Astrocyte of the cerebellum (primary cell): ENCODE measurements at regions not wholly inside any gene's neighbourhood (a gene's known extent, or its start where the extent isn't known, plus 50 kb on each side); places are given as distances from the start of the nearest gene placed in this dataset.
"Not testable (repeated sequence)": the region's sequence is repeated elsewhere in the genome, so short reads cannot be mapped to it uniquely, and the experiment has no call there.

Source experiments
- DNase-seq: peaks from one replicate; pipeline ENCODE4 v3.0.0-alpha.2; 2011; ENCODE audit warnings: low read depth
- H3K4me3 ChIP-seq: 2 replicates; pipeline ENCODE4 v1.5.1; 2011; ENCODE audit warnings: mild to moderate bottlenecking, low read depth, low read length, moderate library complexity
- in situ Hi-C: cut with HindIII; loops from 2 replicates; pipeline ENCODE4 v1.10.0; 2017; ENCODE audit warnings: low sequenced_read_pairs
- TF ChIP-seq, protein P1 (sequence below): IDR thresholded peaks from 2 replicates; pipeline ENCODE4 v1.5.1; 2012; ENCODE audit warnings: low read length, low read depth, moderate library complexity, mild to moderate bottlenecking; ENCODE audit errors: missing control alignments

DNA sequence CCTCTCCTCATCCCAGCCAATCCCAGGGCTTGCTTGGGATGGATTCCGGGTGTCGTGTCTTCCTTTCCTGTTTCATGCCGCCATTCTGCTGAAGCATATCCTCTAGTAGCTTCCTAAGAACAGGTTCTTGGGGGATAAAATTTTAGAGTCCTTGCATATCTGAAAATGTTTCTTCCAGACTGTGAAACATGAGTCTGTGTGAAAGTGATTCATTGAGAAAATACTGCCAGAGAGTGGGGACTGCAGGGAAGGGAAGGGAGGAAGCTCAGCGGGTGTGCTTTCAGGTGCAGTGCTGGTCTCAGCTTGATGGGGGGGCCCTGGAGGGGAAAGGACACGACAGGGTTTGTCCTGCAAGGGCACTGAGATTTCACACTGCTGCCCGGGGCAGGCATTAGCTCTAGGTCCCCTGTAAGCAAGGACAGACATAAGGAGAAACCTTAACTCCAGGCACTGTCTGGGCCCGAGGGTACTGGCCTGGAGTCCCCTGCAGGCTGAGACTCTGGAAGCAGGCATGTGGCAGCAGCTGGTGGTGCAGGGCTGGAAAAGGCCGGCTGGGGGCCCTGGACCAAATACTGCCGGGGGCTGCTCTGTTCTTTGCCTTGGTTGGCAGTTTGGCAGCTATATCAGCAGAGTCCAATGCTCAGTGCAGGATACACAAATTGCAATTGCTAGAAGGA lies 97.6 kb upstream of the HS6ST1 start:
- DNase-seq: no peak
- TF ChIP-seq, protein P1, sequence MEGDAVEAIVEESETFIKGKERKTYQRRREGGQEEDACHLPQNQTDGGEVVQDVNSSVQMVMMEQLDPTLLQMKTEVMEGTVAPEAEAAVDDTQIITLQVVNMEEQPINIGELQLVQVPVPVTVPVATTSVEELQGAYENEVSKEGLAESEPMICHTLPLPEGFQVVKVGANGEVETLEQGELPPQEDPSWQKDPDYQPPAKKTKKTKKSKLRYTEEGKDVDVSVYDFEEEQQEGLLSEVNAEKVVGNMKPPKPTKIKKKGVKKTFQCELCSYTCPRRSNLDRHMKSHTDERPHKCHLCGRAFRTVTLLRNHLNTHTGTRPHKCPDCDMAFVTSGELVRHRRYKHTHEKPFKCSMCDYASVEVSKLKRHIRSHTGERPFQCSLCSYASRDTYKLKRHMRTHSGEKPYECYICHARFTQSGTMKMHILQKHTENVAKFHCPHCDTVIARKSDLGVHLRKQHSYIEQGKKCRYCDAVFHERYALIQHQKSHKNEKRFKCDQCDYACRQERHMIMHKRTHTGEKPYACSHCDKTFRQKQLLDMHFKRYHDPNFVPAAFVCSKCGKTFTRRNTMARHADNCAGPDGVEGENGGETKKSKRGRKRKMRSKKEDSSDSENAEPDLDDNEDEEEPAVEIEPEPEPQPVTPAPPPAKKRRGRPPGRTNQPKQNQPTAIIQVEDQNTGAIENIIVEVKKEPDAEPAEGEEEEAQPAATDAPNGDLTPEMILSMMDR: no peak
- no peak overlapping the region for H3K4me3 ChIP-seq
- in situ Hi-C loops: no loop called here

DNA sequence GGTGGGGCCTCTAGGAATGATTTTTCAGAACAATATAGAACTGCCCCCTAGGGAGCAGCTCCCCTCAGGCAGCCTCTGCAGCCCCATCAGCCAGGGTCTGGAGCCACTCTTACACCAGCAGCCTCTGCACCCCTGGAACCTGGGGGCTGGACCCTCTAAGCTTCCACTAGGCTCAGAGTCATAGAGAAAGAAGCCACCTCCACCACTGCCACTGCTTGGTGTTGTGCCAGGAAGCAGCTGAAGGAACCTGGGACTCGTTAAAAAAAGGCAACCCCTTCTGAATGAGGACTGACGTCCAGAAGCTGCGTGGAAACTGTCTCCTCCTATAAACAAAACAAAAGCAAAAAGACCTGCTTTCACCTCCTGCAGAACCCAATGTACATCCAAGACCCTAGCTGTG lies 98.1 kb upstream of the HS6ST1 start:
- in situ Hi-C loops: no loop called here
- DNase-seq: no peak
- TF ChIP-seq, protein P1: no peak
- no peak overlapping the region for H3K4me3 ChIP-seq

DNA sequence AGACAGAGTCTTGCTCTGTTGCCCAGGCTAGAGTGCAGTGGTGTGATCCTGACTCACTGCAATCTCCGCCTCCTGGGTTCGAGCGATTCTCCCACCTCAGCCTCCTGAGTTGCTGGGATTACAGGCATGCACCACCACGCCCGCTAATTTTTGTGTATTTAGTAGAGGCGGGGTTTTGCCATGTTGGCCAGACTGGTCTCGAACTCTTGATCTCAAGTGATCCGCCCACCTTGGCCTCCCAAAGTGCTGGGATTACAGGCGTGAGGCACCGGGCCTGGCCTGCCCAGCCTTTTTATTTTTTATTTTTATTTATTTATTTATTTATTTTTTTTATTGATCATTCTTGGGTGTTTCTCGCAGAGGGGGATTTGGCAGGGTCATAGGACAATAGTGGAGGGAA lies 98.6 kb upstream of the HS6ST1 start:
- H3K4me3 ChIP-seq, in situ Hi-C loops: not testable (repeated sequence)

DNA sequence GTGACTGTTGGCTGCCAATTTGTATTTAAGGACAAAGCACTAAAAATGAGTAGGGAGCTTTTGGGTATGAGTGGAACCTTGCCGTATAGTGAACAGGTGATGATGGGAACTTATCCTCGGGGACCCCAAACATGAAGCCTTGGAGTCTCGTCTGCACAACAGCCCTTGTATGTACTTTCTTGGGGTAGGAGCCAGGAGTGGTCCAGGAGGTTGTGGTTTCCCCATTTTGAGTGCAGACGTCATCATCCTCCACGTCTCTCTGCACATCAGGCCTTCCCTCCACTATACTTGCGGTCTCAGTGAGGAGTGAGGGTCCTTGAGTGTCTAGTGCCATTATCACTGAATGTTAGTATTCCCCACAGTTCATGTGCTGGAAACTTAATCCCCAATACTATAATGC lies 101.5 kb upstream of the HS6ST1 start:
- TF ChIP-seq, protein P1: no peak
- in situ Hi-C loops: no loop called here
- DNase-seq: no peak
- no peak overlapping the region for H3K4me3 ChIP-seq

More for the DNA sequence above, 98.6 kb upstream of the HS6ST1 start:
- DNase-seq: not testable (repeated sequence)

DNA sequence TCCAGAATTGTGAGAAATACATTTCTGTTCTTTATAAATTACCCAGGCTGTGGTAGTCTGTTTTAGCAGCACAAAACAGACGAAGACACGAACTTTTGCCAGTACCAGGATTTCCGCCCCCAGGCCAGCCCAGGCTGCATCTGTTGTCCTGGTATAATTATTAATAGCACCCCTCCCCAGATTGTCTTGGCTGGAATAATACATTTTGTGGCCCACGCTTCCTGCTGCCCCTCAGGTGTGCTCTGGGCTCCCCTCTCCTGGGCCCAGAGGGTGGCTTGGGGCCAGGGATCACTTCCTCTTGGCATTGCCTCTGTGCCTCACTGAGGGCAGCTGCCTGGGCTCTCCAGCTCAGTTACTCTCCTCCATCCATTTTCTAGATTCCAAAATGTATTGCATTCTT lies 102.1 kb upstream of the HS6ST1 start:
- no peak overlapping the region for H3K4me3 ChIP-seq
- in situ Hi-C loops: no loop called here
- no peak for DNase-seq
- TF ChIP-seq, protein P1: no peak

- in situ Hi-C loops: no loop called here
- H3K4me3 ChIP-seq: no peak overlapping the region
- TF ChIP-seq, protein P1: no peak
- no peak for DNase-seq
These were observed 102.6 kb upstream of the HS6ST1 start for GRCh38 chr2:128421286-128421685.

GRCh38 chr2:128421861-128422311 lies 103.2 kb upstream of the HS6ST1 start:
- H3K4me3 ChIP-seq: no peak overlapping the region
- TF ChIP-seq, protein P1: no peak
- in situ Hi-C loops: no loop called here
- no peak for DNase-seq
